K562 (cell line): ENCODE measurements at regions not wholly inside any gene's neighbourhood (a gene's known extent, or its start where the extent isn't known, plus 50 kb on each side); places are given as distances from the start of the nearest gene placed in this dataset.

ENCODE experiments used
- ATAC-seq: fragments of 200-7000 bp; cut with Tn5 transposase; 3 replicates; pipeline ENCODE4 v1.9.1; 2020; ENCODE audit warnings: moderate library complexity
- BruUV-seq: library from RNA; stranded (reverse); fragments of 400-500 nt; replicated peaks from 2 replicates; lab custom pipeline; 2021; lab: Mats Ljungman, UMichigan
- CTCF ChIA-PET: fragments of 300-600 bp; formaldehyde crosslinking; extraction: SDS; loops from one replicate; lab custom pipeline; 2021; ENCODE audit warnings: low intra/inter-chr PET ratio; lab: Yijun Ruan, JAX
- POLR2A ChIA-PET: fragments of 300-600, 350-650 bp; sonication (Branson Sonifier 250); formaldehyde crosslinking; extraction: SDS; loops from one replicate; lab custom pipeline; 2021; ENCODE audit warnings: antibody characterized with exemption, inconsistent platforms; lab: Yijun Ruan, JAX
- DNase-seq, 4 experiments: peaks; one replicate each; pipeline versions ENCODE4 v3.0.0 to v3.0.0-alpha.2; 2011 to 2018; ENCODE audit warnings: low spot score in 3 of 4, mixed read lengths in 3 of 4; ENCODE audit errors: extremely low read depth in 1 of 4
- FAIRE-seq: peaks from 2 replicates; lab custom pipeline; 2011; peaks lifted over from hg19 to GRCh38; lab: Jason Lieb, UNC
- H2AFZ ChIP-seq: 2 replicates; pipeline ENCODE4 v1.6.0; 2011; ENCODE audit warnings: low read depth, low read length, control low read depth, inconsistent platforms
- H3K27ac ChIP-seq: fragments of 200-600 bp; 3 replicates; pipeline ENCODE4 v1.8.0; 2011; ENCODE audit warnings: low read depth, mild to moderate bottlenecking, control low read depth, inconsistent platforms, low read length, moderate library complexity, mixed read lengths; ENCODE audit errors: extremely low read depth
- H3K27me3 ChIP-seq, 2 experiments: fragments of 300-600 bp in 1 of 2; 2 replicates in 1 of 2; 3 replicates in 1 of 2; pipeline versions ENCODE4 v1.6.0 to v1.8.0; 2011; ENCODE audit warnings: inconsistent platforms in 2 of 2, low read length in 2 of 2, mild to moderate bottlenecking in 1 of 2, mixed read lengths in 1 of 2, moderate library complexity in 1 of 2; ENCODE audit not compliant: control insufficient read depth in 2 of 2, insufficient read depth in 2 of 2
- H3K36me3 ChIP-seq: fragments of 300-600 bp; 3 replicates; pipeline ENCODE4 v1.8.0; 2011; ENCODE audit warnings: mild to moderate bottlenecking, low read length, inconsistent platforms; ENCODE audit not compliant: control insufficient read depth, insufficient read depth
- H3K4me1 ChIP-seq, 2 experiments: fragments of 200-600 bp in 1 of 2; replicated peaks in 1 of 2; 2 replicates in 1 of 2; 3 replicates in 1 of 2; pipeline versions ENCODE4 v1.5.1 to v1.8.0; 2011; ENCODE audit warnings: inconsistent platforms in 2 of 2, low read length in 2 of 2, mild to moderate bottlenecking in 1 of 2, mixed read lengths in 1 of 2, moderate library complexity in 1 of 2; ENCODE audit not compliant: control insufficient read depth in 2 of 2, insufficient read depth in 2 of 2
- H3K4me2 ChIP-seq: 2 replicates; pipeline ENCODE4 v1.6.1; 2011; ENCODE audit warnings: low read length, control low read depth, inconsistent platforms, mixed read lengths; ENCODE audit not compliant: insufficient read depth
- H3K4me3 ChIP-seq: fragments of 200-600 bp; sonication (generic), shearing (Covaris generic); 2 replicates; pipeline ENCODE4 v1.5.1; 2016; ENCODE audit warnings: control low read depth, inconsistent platforms
- H3K79me2 ChIP-seq: fragments of 200-600 bp; 3 replicates; pipeline ENCODE4 v1.8.0; 2011; ENCODE audit warnings: low read length, inconsistent platforms; ENCODE audit not compliant: control insufficient read depth, insufficient read depth
- H3K9ac ChIP-seq, 2 experiments: 2 replicates each; pipeline versions ENCODE4 v1.6.0 to v1.6.1; 2011; ENCODE audit warnings: low read depth in 2 of 2, low read length in 2 of 2, control low read depth in 1 of 2, inconsistent platforms in 1 of 2, mild to moderate bottlenecking in 1 of 2, mixed read lengths in 1 of 2; ENCODE audit not compliant: insufficient read depth in 1 of 2
- H3K9me1 ChIP-seq: one replicate; pipeline ENCODE4 v1.6.0; 2011; ENCODE audit warnings: inconsistent platforms, mild to moderate bottlenecking, low read length, moderate library complexity; ENCODE audit not compliant: control insufficient read depth, insufficient read depth
- H3K9me3 ChIP-seq: replicated peaks from 2 replicates; pipeline ENCODE4 v1.5.1; 2011; ENCODE audit warnings: low read depth, low read length, inconsistent platforms; ENCODE audit not compliant: control insufficient read depth, insufficient read depth
- H4K20me1 ChIP-seq: replicated peaks from 2 replicates; pipeline ENCODE4 v1.6.1; 2011; ENCODE audit warnings: low read length, inconsistent platforms, mixed read lengths; ENCODE audit not compliant: control insufficient read depth, insufficient read depth
- CBFA2T3 ChIP-seq: fragments of 450-650 bp; IDR thresholded peaks from 2 replicates; pipeline ENCODE4 v1.6.1; 2017
- CCNT2 ChIP-seq: IDR thresholded peaks from 2 replicates; pipeline ENCODE4 v1.6.1; 2011; ENCODE audit warnings: borderline replicate concordance, low read depth, mild to moderate bottlenecking, moderate library complexity, mixed read lengths, low read length; ENCODE audit not compliant: insufficient read length; ENCODE audit errors: extremely low read depth
- CEBPB ChIP-seq: fragments of 450-650 bp; IDR thresholded peaks from 2 replicates; pipeline ENCODE4 v1.6.1; 2016; ENCODE audit warnings: missing genetic modification characterization, missing compliant biosample characterization
- CHCHD3 ChIP-seq: fragments of 250-450 bp; sonication (Bioruptor Pico); IDR thresholded peaks from 2 replicates; pipeline ENCODE4 v2.1.2; 2022; ENCODE audit warnings: mild to moderate bottlenecking
- CXXC5 ChIP-seq: fragments of 250-450 bp; sonication (Bioruptor Pico); IDR thresholded peaks from 2 replicates; pipeline ENCODE4 v1.8.0; 2022; ENCODE audit warnings: inconsistent platforms, mild to moderate bottlenecking, moderate library complexity
- ETS2 ChIP-seq: IDR thresholded peaks from 2 replicates; pipeline ENCODE4 v1.6.1; 2016; ENCODE audit warnings: borderline replicate concordance, missing genetic modification characterization, mild to moderate bottlenecking, moderate library complexity, missing compliant biosample characterization; ENCODE audit not compliant: poor library complexity, severe bottlenecking
- GATAD2B ChIP-seq: fragments of 450-650 bp; IDR thresholded peaks from 2 replicates; pipeline ENCODE4 v1.6.1; 2017; ENCODE audit warnings: mild to moderate bottlenecking, borderline replicate concordance
- GTF3C2 ChIP-seq: IDR thresholded peaks from 3 replicates; pipeline ENCODE4 v1.6.1; 2011; ENCODE audit warnings: borderline replicate concordance, mild to moderate bottlenecking, moderate library complexity; ENCODE audit not compliant: insufficient read length; ENCODE audit errors: extremely low read depth
- HDAC8 ChIP-seq: fragments of 450-650 bp; IDR thresholded peaks from 2 replicates; pipeline ENCODE4 v1.6.1; 2016; ENCODE audit warnings: mild to moderate bottlenecking, missing genetic modification characterization, moderate library complexity, missing compliant biosample characterization
- JUND ChIP-seq, 2 experiments: IDR thresholded peaks; 2 replicates in 1 of 2; 3 replicates in 1 of 2; pipeline ENCODE4 v1.6.1; 2011; ENCODE audit warnings: borderline replicate concordance in 2 of 2, low read depth in 2 of 2, low read length in 2 of 2, improper control_type of control experiment in 1 of 2, missing biosample characterization in 1 of 2, missing genetic modification characterization in 1 of 2, missing genetic modification reagents in 1 of 2
- MCM7 ChIP-seq, 2 experiments: fragments of 450-650 bp; IDR thresholded peaks; 2 replicates each; pipeline ENCODE4 v1.6.1; 2016 to 2018
- POLR2AphosphoS5 ChIP-seq: IDR thresholded peaks from 2 replicates; pipeline ENCODE4 v1.6.1; 2011; ENCODE audit warnings: mild to moderate bottlenecking, low read depth, low read length, moderate library complexity; ENCODE audit not compliant: control insufficient read depth, insufficient read depth
- TBL1XR1 ChIP-seq, 2 experiments: IDR thresholded peaks; 2 replicates each; pipeline ENCODE4 v1.6.1; 2012; ENCODE audit warnings: improper control_type of control experiment in 2 of 2, low read length in 2 of 2, mild to moderate bottlenecking in 1 of 2
- TOE1 ChIP-seq, 2 experiments: fragments of 450-650 bp in 1 of 2; sonication (generic) in 1 of 2; formaldehyde crosslinking in 1 of 2; IDR thresholded peaks; 2 replicates each; pipeline versions ENCODE4 v1.7.1 to v1.8.0; 2016 to 2022; ENCODE audit warnings: borderline replicate concordance in 2 of 2, mild to moderate bottlenecking in 2 of 2, antibody characterized with exemption in 1 of 2, inconsistent platforms in 1 of 2, low read depth in 1 of 2, missing genetic modification reagents in 1 of 2, moderate library complexity in 1 of 2
- ZNF197 ChIP-seq: fragments of 200-800 bp; sonication (Bioruptor generic); IDR thresholded peaks from 2 replicates; pipeline ENCODE4 v1.6.1; 2016; ENCODE audit warnings: low read depth, missing genetic modification characterization, missing compliant biosample characterization
- ZNF77 ChIP-seq: fragments of 250-450 bp; sonication (Bioruptor Pico); IDR thresholded peaks from 2 replicates; pipeline ENCODE4 v1.5.0; 2020
- ZNF79 ChIP-seq: fragments of 250-450 bp; sonication (Bioruptor Pico); IDR thresholded peaks from 2 replicates; pipeline ENCODE4 v1.4.0; 2020; ENCODE audit warnings: low read depth, mild to moderate bottlenecking, moderate library complexity
- WGBS: fragments of 100-300 bp; shearing (Covaris generic); methylation state at CpG from one replicate; pipeline ENCODE4 v1.1.6; 2016; ENCODE audit warnings: low coverage, mixed read lengths; ENCODE audit not compliant: insufficient coverage; ENCODE audit errors: missing lambda C conversion rate; 5-methylcytosine and 5-hydroxymethylcytosine counted together
- in situ Hi-C: fragments of 300-500 bp; cut with MboI; formaldehyde crosslinking; loops from 4 replicates; pipeline ENCODE4 v1.15.0; 2018; ENCODE audit warnings: inconsistent platforms, mixed read lengths
- intact Hi-C: fragments of 100-400 bp; cut with micrococcal nuclease; formaldehyde crosslinking; loops from 2 replicates; pipeline ENCODE4 v1.14.2; 2022

- no peak for TF ChIP-seq CXXC5 (CRISPR knock-in tag)
- TF ChIP-seq TBL1XR1 (IDR thresholded peaks at IDR 0.05; ENCODE audit: low read length in 2 of 2) = no peak
- TF ChIP-seq TOE1 (IDR thresholded peaks at IDR 0.05; ENCODE audit: borderline replicate concordance) = no peak
- no peak for TF ChIP-seq TOE1 (CRISPR knock-in tag; IDR thresholded peaks at IDR 0.05; ENCODE audit: borderline replicate concordance, low read depth)
Measured at GRCh38 chr4:25984266-25984665, 70.2 kb downstream of the SMIM20 start (continued).

GRCh38 chr4:25984796-25985195, 70.8 kb downstream of the SMIM20 start:
- Histone ChIP-seq H3K4me1 (no peaks in the 10 kb centered on the region; a peak in 1 of 5 replicates), H3K9me3 (no peaks in the 10 kb centered on the region), H3K27me3 (peaks cover 17 to 44% of the 10 kb centered on the region in 2 experiments; a peak in 4 of 5 replicates), H3K4me3 (no peak overlapping the region), H2AFZ (no peak overlapping the region), H4K20me1 (no peaks in the 10 kb centered on the region), H3K4me2 (no peak overlapping the region), H3K9me1 (no peaks in the 10 kb centered on the region), H3K27ac (no peak overlapping the region), H3K36me3 (no peaks in the 10 kb centered on the region), H3K9ac (no peak overlapping the region), H3K79me2 (no peaks in the 10 kb centered on the region)
- in situ Hi-C loops (no loop called here), intact Hi-C loops (loop anchor here (10.0 kb wide), 1 partner anchor 540 kb away; no protein-coding TSS in a partner anchor)
- WGBS = 1% methylated on average over 5 of the region's 5 CpGs
- CTCF ChIA-PET = no interaction called here
- ATAC-seq = no peak
- no peak for FAIRE-seq
- POLR2A ChIA-PET = interaction anchor here (0.6 kb wide), 2 partner anchors 78 to 829 kb away, joined by 3 read pairs; no protein-coding TSS in a partner anchor
- no peak for DNase-seq
- no TSS peak for BruUV-seq
- no peak for TF ChIP-seq GATAD2B
- TF ChIP-seq CCNT2 = no peak
- no peak for TF ChIP-seq CHCHD3
- TF ChIP-seq MCM7 (IDR thresholded peaks at IDR 0.05) = no peak
- no peak for TF ChIP-seq ZNF197 (CRISPR knock-in tag)
- no peak for TF ChIP-seq GTF3C2
- no peak for TF ChIP-seq HDAC8 (tag)
- no peak for TF ChIP-seq ZNF79 (CRISPR knock-in tag)
- no peak for TF ChIP-seq ETS2 (tag)
- no peak for TF ChIP-seq JUND (IDR thresholded peaks at IDR 0.05; ENCODE audit: borderline replicate concordance, low read depth, low read length)
- TF ChIP-seq JUND (tag; IDR thresholded peaks at IDR 0.05; ENCODE audit: borderline replicate concordance, low read depth, low read length) = no peak
- no peak for TF ChIP-seq ZNF77 (CRISPR knock-in tag)
- TF ChIP-seq CEBPB (tag) = no peak
- TF ChIP-seq CBFA2T3 = no peak
- no peak for TF ChIP-seq POLR2AphosphoS5
